SU-DHL-6 (cell line): ENCODE measurements at regions not wholly inside any gene's neighbourhood (a gene's known extent, or its start where the extent isn't known, plus 50 kb on each side); places are given as distances from the start of the nearest gene placed in this dataset.

Experiments used
- H2AFZ ChIP-seq: fragments of 200-600 bp; sonication (generic); 2 replicates; pipeline ENCODE4 v1.6.1; 2014; ENCODE audit warnings: low read depth, mild to moderate bottlenecking, moderate library complexity, mixed read lengths, antibody characterized with exemption, low read length; ENCODE audit not compliant: severe bottlenecking
- H3F3A ChIP-seq: fragments of 200-600 bp; shearing (Covaris generic); 2 replicates; pipeline ENCODE4 v1.6.0; 2016; ENCODE audit warnings: antibody characterized with exemption, mild to moderate bottlenecking; ENCODE audit not compliant: insufficient read depth
- H3K27ac ChIP-seq: fragments of 200-600 bp; sonication (generic); 2 replicates; pipeline ENCODE4 v1.5.1; 2016; ENCODE audit warnings: low read depth, mild to moderate bottlenecking, low read length, moderate library complexity, mixed read lengths
- H3K27me3 ChIP-seq: fragments of 200-600 bp; sonication (generic), shearing (Covaris generic); 2 replicates; pipeline ENCODE4 v1.6.0; 2014; ENCODE audit warnings: mild to moderate bottlenecking, low read length
- H3K36me3 ChIP-seq: fragments of 200-600 bp; sonication (generic); 2 replicates; pipeline ENCODE4 v1.6.1; 2014; ENCODE audit warnings: mild to moderate bottlenecking, low read length, mixed read lengths
- H3K4me2 ChIP-seq: fragments of 300-600, 200-600 bp; shearing (Covaris generic), sonication (generic); 2 replicates; pipeline ENCODE4 v1.6.0; 2014; ENCODE audit warnings: low read length, low read depth, mild to moderate bottlenecking; ENCODE audit not compliant: poor library complexity, severe bottlenecking
- H3K4me3 ChIP-seq: fragments of 200-600 bp; sonication (generic); 2 replicates; pipeline ENCODE4 v1.5.1; 2014; ENCODE audit warnings: antibody characterized with exemption, low read length, mild to moderate bottlenecking, mixed read lengths; ENCODE audit not compliant: insufficient read depth, poor library complexity, severe bottlenecking
- H3K79me2 ChIP-seq: fragments of 200-600 bp; sonication (generic); 2 replicates; pipeline ENCODE4 v1.6.1; 2014; ENCODE audit warnings: mild to moderate bottlenecking, low read length, moderate library complexity; ENCODE audit not compliant: insufficient read depth
- H3K9ac ChIP-seq: fragments of 200-600 bp; sonication (generic); 2 replicates; pipeline ENCODE4 v1.7.0; 2014; ENCODE audit warnings: mild to moderate bottlenecking, low read length
- H3K9me2 ChIP-seq: fragments of 200-600 bp; sonication (generic); replicated peaks from 2 replicates; pipeline ENCODE4 v1.6.1; 2014; ENCODE audit warnings: low read length; ENCODE audit not compliant: insufficient read depth
- H3K9me3 ChIP-seq: fragments of 200-600 bp; sonication (generic); 2 replicates; pipeline ENCODE4 v1.6.1; 2014; ENCODE audit warnings: low read length, mixed read lengths; ENCODE audit not compliant: insufficient read depth
- H4K20me1 ChIP-seq: fragments of 200-600 bp; sonication (generic); 2 replicates; pipeline ENCODE4 v1.6.1; 2014; ENCODE audit warnings: low read depth, mild to moderate bottlenecking, antibody characterized with exemption, low read length, moderate library complexity, mixed read lengths
- EZH2phosphoT487 ChIP-seq: fragments of 200-600 bp; sonication (generic), shearing (Covaris generic); conservative IDR thresholded peaks from 2 replicates; pipeline ENCODE4 v1.6.1; 2018; ENCODE audit warnings: mild to moderate bottlenecking, antibody characterized with exemption, low read length, moderate library complexity, mixed read lengths
- TF ChIP-seq, protein P1 (sequence below): fragments of 200-600 bp; sonication (generic); IDR thresholded peaks from one replicate; pipeline ENCODE4 v1.5.1; 2017; ENCODE audit warnings: antibody characterized with exemption, mild to moderate bottlenecking, low read length, moderate library complexity; ENCODE audit not compliant: insufficient read depth, poor library complexity, severe bottlenecking

DNA sequence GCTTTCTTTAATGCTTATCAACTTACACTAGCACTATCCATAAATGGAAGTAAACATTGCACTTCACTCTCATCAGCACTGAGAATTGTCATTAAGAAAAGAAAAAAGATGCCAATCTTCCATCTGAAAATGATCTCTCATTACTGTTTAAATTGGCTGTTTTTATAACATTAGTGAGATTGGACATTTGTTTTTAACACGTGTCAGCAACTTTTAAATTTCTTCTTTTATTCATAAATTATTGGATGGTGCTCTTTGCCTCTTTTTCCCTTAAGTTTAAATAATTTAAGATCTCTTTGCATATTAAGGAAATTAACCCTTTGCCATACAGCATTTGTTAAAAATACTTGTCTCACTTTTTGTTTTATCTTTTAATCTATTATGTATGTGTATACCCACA is 146.5 kb upstream of the CHST9 start:
- Histone ChIP-seq H3K4me3 (no peak overlapping the region), H2AFZ (no peak overlapping the region), H3K9me2 (no peaks in the 10 kb centered on the region), H4K20me1 (no peaks in the 10 kb centered on the region), H3K27ac (no peak overlapping the region), H3K27me3 (no peaks in the 10 kb centered on the region), H3K4me2 (no peak overlapping the region), H3K79me2 (no peaks in the 10 kb centered on the region), H3F3A (no peaks in the 10 kb centered on the region), H3K9me3 (no peaks in the 10 kb centered on the region), H3K9ac (no peak overlapping the region), H3K36me3 (no peaks in the 10 kb centered on the region)
- TF ChIP-seq, protein P1, sequence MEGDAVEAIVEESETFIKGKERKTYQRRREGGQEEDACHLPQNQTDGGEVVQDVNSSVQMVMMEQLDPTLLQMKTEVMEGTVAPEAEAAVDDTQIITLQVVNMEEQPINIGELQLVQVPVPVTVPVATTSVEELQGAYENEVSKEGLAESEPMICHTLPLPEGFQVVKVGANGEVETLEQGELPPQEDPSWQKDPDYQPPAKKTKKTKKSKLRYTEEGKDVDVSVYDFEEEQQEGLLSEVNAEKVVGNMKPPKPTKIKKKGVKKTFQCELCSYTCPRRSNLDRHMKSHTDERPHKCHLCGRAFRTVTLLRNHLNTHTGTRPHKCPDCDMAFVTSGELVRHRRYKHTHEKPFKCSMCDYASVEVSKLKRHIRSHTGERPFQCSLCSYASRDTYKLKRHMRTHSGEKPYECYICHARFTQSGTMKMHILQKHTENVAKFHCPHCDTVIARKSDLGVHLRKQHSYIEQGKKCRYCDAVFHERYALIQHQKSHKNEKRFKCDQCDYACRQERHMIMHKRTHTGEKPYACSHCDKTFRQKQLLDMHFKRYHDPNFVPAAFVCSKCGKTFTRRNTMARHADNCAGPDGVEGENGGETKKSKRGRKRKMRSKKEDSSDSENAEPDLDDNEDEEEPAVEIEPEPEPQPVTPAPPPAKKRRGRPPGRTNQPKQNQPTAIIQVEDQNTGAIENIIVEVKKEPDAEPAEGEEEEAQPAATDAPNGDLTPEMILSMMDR: no peak
- TF ChIP-seq EZH2phosphoT487: no peak

DNA sequence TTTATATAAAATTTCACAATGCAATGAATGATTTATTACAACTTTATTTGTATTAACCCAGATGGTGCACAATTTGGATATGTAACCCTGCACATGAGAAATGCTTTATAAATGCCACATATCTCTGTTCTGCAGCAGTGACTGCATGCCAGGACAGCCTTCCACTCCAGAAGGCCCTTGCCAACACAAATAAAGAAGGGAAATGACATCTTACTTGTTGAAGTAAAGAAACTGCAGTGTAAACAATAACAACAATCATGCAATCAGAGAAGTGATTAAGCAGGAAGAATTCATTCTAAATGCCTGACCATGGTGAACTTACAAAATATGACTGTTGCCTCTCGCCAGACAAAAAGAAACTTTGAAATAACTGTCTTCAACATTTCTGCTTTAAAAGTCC is 129.9 kb upstream of the CHST9 start:
- Histone ChIP-seq H3K27ac (no peak overlapping the region), H3F3A (no peaks in the 10 kb centered on the region), H3K4me2 (no peak overlapping the region), H3K9ac (no peak overlapping the region), H3K27me3 (no peaks in the 10 kb centered on the region), H3K79me2 (no peaks in the 10 kb centered on the region), H3K9me3 (no peaks in the 10 kb centered on the region), H3K9me2 (no peaks in the 10 kb centered on the region), H2AFZ (no peak overlapping the region), H3K36me3 (no peaks in the 10 kb centered on the region), H3K4me3 (no peak overlapping the region), H4K20me1 (no peaks in the 10 kb centered on the region)
- TF ChIP-seq, protein P1: no peak
- TF ChIP-seq EZH2phosphoT487: no peak

DNA sequence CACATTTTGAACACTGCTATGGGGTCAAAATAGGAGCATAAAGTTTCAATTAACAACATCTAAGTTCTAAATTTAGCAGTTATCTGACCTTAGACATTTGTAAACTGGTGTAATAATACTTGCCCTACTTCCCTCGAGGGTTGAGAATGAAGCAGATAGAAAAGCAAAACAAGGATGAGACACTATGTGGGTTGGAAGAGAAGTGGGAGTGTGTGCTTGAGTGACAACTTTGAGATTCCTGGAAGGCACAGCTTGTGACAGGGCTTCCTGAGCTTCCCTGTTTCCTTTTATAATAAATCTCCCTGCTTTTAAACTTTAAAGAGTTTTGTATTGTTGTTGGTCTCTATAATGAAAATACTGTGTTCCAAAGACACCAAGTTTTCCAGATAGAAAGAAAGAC is 128.6 kb upstream of the CHST9 start:
- TF ChIP-seq EZH2phosphoT487: no peak
- TF ChIP-seq, protein P1: no peak

DNA sequence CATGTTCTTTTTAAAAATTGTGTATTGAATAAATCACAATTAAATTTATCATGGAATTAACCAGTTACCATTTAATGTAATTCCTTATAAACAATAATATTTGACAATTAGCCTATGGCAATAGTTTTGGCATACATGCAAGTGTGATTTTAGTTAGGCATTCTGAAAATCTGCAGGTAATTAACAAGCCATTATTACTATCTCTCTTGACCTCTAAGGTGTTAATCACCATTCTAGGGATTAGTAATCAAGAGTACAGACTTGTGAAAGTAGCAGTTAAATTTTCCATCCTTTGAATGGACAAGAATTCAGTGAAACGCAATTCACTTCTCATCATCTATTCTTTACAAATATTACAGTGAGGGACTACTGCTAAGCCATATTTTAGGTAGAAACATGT is 127.7 kb upstream of the CHST9 start:
- no peaks in the 10 kb centered on the region for H3K79me2 ChIP-seq
- TF ChIP-seq, protein P1: no peak
- no peak for TF ChIP-seq EZH2phosphoT487
- H3K27me3 ChIP-seq: no peaks in the 10 kb centered on the region
- no peak overlapping the region for H3K4me3 ChIP-seq
- H3K9me3 ChIP-seq: no peaks in the 10 kb centered on the region
- no peaks in the 10 kb centered on the region for H4K20me1 ChIP-seq
- H3K9me2 ChIP-seq: no peaks in the 10 kb centered on the region
- H3F3A ChIP-seq: no peaks in the 10 kb centered on the region
- no peak overlapping the region for H3K4me2 ChIP-seq
- H3K36me3 ChIP-seq: no peaks in the 10 kb centered on the region
- no peak overlapping the region for H3K9ac ChIP-seq
- no peak overlapping the region for H3K27ac ChIP-seq
- H2AFZ ChIP-seq: no peak overlapping the region

More for the DNA sequence above, 128.6 kb upstream of the CHST9 start:
- Histone ChIP-seq H3K36me3 (no peaks in the 10 kb centered on the region), H3K9me2 (no peaks in the 10 kb centered on the region), H3K9me3 (no peaks in the 10 kb centered on the region), H3K79me2 (no peaks in the 10 kb centered on the region), H3K27me3 (no peaks in the 10 kb centered on the region), H2AFZ (no peak overlapping the region), H3K27ac (no peak overlapping the region), H4K20me1 (no peaks in the 10 kb centered on the region), H3K9ac (no peak overlapping the region), H3K4me2 (no peak overlapping the region), H3F3A (no peaks in the 10 kb centered on the region), H3K4me3 (no peak overlapping the region)
